ENCODE measurements at regions not wholly inside any gene's neighbourhood (a gene's known extent, or its start where the extent isn't known, plus 50 kb on each side); places are given as distances from the start of the nearest gene placed in this dataset.

DNA sequence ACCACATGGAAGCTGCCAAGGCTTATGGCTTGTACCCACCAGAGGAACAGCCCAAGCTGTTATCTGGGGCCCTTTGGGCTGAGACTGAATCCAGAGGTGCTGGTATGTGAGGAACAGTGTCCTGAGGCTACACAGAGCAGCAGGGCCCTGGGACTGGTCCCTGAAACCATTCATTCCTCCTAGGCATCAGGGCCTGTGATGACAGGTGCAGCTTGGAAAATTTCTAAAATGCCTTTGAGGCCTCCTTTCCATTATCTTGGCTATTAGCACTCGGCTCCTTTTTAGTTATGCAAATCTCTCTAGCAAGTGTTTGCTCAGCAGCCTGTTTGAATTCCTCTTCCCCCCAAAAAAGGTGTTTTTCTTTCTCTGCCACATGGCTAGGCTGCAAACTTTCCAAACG, 1151.7 kb upstream of the LRRN3 start:
- TF ChIP-seq CTCF (IDR thresholded peaks at IDR 0.05) (no peak), EZH2 (IDR thresholded peaks at IDR 0.05) (no peak)

Data from neural progenitor cell (in vitro differentiated cells).